T-helper 2 cell (primary cell): ENCODE measurements at regions not wholly inside any gene's neighbourhood (a gene's known extent, or its start where the extent isn't known, plus 50 kb on each side); places are given as distances from the start of the nearest gene placed in this dataset.
"Not testable (repeated sequence)": the region's sequence is repeated elsewhere in the genome, so short reads cannot be mapped to it uniquely, and the experiment has no call there.

Experiments used
- DNase-seq, 5 experiments: peaks; one replicate each; pipeline versions ENCODE4 v3.0.0 to v3.0.0-alpha.2; 2012 to 2022

DNA sequence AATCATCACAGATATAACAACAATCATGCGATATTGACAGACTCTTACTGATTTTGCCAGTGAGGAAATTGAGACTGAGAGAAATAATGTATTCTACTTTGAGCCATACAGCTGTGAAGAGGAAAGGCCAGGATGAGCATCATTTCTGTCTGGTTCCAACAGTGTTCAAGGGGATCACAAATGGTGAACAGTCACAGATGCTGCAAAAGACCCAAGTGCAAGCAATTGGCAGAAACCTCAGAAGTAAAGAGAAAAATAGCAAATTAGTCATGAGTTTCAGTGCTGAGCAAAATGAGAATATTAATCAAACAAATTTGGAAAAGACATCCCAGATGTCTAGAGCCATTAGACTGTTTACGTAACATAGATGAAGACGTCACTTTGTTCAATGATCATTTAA is 114.1 kb downstream of the RAB38 start:
- DNase-seq: no peak

DNA sequence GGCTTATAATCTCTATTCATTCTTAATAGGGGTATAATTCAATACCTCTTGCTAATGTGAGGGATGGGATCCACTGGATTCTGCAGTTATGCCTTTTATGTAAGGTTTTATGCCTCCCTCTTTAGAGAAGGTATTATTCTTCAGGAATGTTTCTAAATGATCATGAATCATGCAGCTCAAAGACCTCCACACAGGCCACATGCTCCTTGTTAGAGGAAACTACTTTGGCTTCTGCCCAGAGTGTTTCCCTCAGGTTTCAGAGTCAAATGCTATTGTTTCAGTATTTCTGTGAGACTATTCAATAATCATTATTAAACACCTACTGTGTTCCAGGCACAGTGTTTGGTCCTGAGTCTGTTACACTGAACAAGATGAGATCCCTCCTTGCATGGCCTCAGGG is 115.9 kb downstream of the RAB38 start:
- no peak for DNase-seq

DNA sequence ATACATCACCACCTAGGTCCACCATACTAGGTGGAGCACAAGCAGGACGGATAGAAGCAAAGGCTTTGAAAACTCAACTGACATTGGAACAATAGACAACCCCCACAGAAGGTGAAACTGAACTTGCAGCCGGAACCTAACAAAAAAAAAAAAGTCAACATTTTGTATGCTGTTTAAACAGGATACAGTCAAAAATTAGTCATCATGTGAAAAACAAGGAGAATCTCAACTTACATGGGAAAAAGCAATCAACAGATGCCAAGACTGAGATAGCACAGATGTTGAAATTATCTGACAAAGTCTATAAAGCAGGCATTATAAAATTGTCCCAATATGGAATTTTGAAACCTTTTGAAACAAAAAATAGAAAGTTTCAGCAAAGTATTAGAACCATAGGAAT is 123.8 kb downstream of the RAB38 start:
- no peak for DNase-seq

DNA sequence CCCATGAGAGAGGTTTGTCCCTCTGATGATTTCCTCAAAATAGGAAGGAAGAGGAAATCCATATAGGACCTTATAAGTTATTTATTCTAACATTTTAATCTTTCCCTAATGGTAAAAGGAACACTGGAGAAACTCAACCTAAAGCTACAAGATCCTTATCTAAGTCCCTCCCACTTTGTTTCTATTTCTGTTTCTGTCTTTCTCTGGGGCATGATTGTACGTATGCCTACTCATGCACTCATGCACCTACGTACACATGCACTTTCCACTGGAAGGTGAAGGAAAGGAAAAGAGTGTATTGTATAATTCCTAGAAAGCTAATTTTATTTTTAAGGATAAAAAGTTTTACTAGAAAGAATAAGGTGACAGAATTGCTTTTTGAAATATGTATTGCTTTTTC is 125.0 kb downstream of the RAB38 start:
- peak in 1 of 5 experiments; percentile 33 for DNase-seq

DNA sequence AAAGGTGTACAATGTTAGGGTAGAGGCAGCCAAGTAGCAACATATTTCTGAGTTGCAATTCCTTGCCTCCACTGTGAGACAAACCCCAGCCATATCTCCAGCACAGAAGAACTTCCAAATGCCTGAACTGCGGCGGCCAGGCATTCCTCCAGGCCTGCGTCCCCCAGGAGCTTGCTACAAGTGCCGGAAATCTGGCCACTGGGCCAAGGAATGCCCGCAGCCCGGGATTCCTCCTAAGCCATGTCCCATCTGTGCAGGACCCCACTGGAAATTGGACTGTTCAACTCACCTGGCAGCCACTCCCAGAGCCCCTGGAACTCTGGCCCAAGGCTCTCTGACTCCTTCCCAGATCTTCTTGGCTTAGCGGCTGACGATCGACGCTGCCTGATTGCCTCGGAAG is 130.0 kb downstream of the RAB38 start:
- not testable (repeated sequence) for DNase-seq

DNA sequence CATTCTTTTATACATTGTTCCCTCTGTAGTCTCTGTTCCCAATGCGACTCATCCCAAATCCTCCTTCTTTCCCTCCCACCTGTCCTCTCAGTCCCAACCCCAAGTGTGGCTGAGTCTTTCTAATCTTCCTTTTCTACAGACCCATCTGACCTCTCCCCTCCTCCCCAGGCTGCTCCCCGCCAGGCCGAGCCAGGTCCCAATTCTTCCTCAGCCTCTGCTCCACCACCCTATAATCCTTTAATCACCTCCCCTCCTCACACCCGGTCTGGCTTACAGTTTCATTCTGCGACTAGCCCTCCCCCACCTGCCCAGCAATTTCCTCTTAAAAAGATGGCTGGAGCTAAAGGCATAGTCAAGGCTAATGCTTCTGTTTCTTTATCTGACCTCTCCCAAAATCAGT is 130.6 kb downstream of the RAB38 start:
- DNase-seq: not testable (repeated sequence)

DNA sequence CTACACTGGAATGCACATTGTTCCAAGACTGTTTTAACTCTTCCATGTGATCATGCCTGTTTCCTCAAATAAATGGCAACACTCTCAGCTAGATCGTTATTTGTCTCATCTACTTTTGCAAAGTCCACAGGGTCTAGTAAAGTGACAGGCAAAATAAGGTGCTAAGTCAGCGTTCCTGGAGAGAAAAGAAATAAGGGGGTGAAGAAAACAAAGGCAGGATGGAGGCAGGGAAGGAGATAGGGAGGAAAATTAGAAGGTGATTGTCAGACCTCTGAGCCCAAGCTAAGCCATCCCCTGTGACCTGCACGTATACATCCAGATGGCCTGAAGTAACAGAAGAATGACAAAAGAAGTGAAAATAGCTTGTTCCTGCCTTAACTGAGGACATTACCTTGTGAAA is 132.1 kb downstream of the RAB38 start:
- DNase-seq: no peak

DNA sequence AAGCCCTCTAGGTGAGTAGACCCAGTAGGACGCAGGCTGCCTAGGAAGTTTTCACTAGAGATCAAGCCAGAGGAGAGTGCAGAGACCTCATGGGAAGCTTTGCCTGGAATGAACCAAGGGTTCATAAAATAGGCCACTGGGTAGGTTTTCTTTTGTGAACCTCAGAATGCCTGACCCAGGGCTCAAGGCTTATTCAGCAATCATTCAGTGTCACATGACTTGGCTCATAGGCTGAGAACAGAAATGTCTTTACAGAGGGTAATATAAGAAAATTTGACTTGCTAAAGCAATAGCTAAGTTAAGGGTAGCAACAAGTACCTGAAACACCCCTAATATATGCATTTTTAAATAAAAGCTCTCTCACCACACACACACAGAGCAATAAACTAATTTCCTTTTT is 132.6 kb downstream of the RAB38 start:
- DNase-seq: no peak

DNA sequence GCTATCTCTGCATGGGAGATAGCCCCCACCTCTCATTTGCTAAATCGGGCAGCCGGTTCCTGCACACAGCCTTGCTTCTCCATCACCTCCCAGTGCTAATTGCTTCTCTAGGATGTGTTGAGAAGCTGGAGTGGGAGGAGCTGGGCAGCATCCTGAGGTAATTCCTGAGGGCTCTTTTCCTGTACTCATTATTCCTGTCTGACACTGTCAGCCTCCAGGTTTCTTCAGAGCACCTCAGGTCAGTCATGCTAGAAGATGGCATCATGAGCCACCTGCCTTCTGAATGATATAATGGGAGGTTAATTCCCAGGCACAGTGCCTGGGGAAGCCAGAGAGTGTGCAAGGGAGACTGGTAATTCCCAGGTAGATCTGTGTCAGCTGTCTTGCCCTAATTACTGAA is 133.0 kb downstream of the RAB38 start:
- DNase-seq: no peak

DNA sequence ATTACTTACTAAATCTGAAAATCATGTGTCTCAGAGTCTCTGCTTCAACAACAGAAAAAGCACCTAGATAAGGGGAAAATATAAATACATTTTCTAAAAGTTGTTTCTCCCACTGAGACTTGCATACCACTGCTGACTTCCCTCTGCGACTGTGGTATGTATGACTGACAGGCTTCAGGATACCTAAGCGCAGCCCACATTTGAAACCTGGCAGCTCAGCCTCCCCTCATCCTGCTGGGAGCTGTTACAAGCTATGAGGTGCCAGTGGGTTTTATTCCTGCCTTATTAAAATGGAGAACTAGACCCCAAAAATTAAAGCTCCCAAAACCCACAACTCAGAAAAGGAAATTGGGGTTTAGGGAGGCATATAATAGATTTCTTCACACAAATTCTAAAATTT is 133.6 kb downstream of the RAB38 start:
- no peak for DNase-seq

DNA sequence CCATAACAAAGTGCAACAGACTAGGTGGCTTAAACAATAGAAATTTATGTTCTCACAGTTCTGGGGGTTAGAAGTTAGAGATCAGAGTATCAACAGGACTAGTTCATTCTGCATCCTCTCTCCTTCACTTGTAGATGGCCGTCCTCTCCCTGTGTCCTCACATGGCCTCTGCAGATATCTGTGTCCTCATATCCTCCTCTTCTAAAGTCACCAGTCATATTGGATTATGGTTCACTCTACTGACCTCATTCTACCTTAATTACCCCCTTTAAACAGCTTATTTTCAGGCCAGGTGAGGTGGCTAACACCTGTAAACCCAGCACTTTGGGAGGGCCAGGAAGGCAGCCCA is 135.1 kb downstream of the RAB38 start:
- no peak for DNase-seq

DNA sequence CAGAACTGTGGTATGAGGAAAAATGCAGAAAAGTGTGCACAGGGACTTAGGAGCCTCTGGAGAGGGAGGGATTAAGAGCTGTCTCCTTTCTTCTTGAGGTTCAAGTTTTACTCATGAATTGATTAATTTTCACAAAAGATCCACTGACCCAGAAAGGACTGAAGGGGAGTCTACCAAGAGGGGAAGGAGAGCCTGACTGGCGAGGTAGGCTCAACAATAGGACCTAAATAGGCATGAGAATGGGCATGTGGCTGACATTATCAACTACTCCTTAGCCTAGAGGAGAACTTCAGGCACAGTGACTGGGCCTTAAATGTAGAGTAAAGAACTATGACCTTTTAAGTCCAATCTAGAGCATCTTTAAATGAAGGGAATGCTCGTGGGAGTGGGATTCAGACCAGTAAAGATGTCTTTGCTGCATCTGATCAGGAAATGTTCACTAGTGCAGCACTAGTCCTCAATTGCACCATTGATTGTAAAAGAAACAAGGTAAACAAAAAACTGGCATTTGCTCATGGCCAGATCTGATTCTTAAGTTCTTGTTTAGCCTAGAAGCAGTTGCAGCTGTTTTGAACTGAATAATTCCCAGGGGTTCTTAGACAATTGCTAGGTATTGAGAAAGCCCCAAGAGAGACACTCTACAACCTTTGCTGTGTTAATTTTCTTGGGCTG is 135.6 kb downstream of the RAB38 start:
- no peak for DNase-seq

DNA sequence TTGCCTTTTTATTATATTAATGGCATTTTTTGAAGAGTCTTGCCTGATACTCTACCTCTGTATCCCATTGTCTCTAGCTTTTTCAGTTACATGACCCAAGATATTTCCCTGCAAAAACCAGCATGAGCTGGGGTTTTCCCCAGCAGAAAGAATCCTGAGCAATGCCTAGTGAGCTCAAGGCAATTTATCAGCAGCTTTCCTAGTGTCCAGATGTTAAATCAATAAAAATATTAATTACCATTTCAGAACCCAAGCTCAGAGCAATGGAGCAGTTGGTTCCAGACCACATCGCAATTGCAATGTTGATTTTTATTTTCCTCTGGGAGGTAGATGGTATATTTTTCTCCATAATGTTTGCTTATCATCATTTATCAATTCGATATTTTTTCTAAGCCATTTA is 137.2 kb downstream of the RAB38 start:
- no peak for DNase-seq

DNA sequence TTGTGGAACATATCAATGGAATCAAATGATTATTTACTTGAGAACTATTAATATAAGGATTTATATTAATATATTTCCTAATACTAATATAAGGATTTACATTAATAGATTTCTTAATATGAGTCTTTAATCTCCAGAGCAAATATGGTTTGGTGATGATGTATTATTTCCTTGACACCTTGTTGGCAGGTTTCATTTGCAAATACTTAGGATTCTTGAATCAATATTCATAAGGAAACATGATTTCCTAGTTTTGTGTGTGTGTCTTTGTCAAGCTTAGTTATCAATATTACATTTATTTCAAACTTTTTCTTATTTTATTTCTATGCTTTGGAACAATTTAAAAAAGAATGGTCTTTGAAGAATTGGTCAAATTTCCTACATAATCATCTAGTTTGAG is 138.5 kb downstream of the RAB38 start:
- no peak for DNase-seq

DNA sequence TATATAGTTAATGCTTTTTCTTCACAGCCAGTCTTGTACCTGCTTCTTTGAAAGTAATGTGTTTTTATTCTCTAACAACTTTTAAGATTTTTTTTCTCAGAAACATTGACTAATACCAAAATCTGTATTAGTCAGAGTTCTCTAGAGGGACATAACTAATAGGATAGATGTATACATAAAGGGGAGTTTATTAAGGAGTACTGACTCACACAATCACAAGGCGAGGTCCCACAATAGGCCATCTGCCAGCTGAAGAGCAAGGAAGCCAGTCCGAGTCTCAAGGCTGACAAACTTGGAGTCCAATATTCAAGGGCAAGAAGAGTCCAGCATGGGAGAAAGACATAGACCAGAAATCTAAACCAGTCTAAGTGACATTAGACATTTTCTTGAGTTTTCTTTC is 140.0 kb downstream of the RAB38 start:
- no peak for DNase-seq

DNA sequence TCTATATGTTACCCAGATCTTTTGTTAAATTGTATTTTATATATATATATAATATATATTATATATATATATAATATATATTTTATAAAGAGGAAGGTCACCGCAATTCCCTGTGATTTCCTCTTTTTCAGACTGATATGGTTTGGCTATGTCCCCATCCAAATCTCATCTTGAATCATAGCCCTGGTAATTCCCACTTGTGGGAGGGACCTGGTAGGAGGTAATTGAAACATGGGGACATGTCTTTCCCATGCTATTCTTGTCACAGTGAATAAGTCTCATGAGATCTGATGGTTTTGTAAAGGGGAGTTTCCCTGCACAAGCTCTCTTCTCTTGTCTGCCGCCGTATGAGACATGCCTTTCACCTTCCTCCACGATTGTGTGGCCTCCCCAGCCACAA is 157.6 kb downstream of the RAB38 start:
- DNase-seq: no peak

DNA sequence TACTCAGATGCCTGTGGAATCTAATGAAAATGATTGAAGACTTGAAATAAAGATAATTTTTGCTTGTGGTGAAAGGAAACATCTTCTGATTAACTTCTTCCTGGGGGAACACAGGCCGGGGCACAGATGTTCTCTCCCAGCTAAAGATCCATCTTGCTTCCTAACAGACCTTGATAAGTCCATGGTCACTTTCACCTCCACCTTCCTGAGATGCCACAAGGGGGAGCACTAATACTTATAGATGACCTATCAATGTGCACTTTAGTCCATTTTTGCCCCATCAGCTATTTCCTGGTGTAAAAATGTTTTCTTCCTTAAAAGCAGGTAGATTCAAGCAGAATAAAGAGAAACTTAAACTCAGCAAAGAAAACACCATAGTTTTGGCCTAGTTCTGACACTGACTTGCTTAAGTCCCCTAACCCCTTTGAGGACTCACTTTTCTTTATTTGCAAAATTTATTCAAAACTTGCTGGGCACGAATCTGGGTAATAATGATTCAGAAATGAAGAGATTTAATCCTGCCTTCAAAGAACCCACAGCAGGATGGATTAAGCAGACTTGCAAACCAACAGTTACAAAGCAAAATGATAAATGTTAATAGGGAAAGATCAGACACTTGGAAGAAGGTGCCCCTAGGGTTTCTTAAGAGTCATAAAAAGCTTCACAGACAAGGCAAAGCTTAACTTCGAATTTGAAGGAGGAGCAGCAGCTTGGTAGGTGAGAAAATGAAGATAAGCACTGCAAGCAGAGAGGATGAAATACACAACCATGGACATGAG is 158.7 kb downstream of the RAB38 start:
- DNase-seq: peak in 4 of 5 experiments; percentile 17 to 65 (median 33)

DNA sequence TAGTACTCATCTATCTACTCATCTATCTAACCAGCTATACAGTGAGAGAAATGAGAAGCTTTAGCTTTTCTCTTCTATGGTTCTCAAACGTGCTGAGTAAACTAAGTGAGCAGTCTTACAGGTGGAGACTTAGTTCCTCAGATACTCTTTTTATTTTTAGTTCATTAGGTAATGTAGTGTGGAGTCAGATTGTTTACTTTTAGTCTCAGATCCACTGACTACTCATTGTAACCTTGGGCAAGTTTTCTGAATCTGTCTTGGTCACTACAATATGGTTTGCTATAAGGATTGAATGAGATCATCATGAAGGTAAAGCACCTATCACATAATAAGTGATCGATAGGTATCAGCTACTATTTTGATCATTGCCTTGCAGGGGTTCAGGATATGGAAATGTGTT is 160.1 kb downstream of the RAB38 start:
- no peak for DNase-seq

DNA sequence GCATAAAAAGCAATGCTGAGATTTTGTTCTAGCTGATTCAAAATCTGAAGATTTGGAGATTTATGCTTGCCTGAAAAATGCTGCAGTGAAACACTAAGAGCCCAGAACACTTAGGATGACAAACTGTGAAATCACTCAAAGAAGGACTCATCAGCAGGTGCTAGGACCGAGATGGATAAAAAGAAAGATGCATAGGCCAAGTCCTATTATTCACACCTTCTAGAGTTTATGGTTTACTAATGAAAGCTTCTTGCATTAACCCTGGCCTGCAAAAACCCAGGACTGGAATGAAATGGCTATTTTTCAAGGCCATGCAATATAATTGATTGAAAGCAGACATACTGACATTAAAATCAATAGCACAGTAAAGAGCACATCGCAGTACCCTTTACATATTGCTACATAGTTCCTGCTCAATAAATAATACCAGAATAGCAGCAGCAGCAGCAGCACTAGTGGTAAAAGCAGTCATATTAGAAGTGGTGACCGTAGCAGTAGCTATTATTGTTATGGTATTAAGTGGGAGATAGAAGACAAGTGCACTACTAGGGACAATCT is 161.7 kb downstream of the RAB38 start:
- DNase-seq: no peak

DNA sequence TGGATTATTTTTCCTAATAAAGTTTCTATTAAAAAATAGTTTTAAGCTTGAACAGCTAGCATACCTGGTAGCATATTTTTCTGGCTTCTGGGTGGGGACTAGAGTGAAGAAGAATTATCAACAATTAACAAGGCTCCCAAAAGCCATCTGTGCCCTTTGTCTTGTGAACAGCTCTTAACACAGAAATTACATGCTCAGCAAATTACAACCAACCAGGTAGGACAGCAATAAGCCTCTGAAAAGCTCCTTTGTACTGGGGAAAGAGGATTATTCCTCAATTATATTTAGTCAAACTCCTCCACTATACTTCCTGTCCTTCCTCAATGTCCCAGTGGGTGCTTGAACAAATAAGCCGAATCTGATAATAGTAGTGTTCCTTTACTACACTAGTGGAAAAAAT is 162.8 kb downstream of the RAB38 start:
- no peak for DNase-seq

DNA sequence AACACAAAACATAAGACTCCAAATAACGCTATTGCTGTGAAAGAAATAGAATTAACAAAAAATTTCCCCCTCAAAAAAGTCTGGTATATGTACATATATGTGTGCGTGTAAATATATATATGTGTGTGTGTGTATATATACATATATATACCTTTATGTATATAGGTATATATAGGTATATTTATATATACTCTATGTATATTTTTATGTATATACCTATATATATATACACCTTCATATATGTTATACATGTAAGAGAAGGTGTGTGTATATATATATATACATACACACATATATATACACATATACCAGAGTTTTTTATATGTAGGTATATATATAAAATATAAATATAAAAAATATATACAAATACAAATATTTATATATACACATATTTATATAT is 199.2 kb downstream of the RAB38 start:
- DNase-seq: no peak

DNA sequence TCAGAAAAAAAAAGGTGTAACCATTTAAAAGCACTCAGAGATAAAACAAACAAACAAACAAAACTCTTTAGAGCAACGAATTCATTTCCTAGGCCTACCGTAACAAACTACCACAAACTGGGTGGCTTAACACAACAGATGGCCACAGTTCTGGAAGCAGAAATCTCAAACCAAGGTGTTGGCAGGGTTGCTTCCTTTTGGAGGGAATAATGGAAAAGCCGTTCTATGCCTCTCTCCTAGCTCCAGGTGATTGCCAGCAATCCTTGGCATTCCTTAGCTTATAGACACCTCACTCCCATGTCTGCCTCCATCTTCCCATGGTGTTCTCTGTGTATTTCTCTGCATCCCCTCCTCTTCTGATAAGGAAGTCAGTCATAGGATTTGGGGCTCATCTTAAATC is 200.4 kb downstream of the RAB38 start:
- no peak for DNase-seq

DNA sequence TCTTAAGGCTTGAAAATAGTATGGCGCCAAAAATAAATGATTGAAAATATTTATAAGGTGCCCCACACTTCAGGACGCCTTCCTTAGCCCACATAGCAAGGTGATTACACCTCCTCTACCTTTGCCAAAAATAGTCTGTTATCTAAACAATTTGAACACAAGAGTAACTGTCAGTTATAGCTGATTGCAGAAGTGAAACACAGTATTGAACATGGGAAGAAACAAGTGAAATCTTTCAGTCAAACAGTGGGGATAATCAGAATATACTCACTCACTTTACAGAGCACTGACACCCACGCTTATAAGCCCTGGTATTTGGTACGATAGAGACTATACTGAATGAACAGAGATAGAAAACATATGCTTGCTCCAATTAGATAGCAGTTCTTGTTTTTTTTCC is 203.1 kb downstream of the RAB38 start:
- no peak for DNase-seq

DNA sequence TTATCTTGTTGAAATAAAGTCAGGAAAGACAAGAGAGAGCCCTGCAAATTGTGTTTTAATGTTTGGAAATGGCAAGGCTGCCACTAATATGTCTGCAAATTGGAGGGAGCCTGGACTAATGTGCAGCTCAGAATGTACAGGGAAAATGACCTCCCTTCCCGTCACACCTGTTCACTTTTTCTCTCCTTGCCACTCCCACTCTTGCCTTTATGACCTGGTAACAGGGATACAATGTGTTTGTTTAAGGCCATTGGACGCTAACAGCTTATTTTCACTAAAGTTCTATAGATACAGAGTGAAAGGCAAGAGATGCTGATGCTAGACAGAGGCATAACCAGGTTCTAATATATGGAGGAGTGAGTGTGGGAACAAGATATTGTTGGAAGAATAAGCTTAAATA is 203.9 kb downstream of the RAB38 start:
- no peak for DNase-seq

DNA sequence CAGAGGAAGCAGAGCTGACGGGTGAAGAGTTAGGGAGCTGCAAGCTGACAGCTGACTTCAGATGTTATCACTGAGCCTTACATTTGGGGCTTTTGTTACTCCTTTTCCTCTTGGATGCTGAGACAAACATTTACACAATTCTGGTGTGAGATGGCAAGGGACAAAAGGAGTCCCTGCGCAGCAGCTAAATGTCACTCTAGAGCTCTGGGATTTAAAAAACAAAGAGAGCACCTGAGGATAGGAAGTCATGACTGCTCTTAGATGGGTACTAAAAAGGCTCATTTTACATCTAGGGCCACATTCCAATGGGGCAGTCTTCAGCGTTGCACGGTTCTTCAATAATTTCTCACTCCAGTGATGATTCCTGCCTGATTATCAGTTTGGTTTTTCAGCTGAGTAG is 204.5 kb downstream of the RAB38 start:
- no peak for DNase-seq
